HCT116 (cell line): ENCODE measurements at regions not wholly inside any gene's neighbourhood (a gene's known extent, or its start where the extent isn't known, plus 50 kb on each side); places are given as distances from the start of the nearest gene placed in this dataset.
A peak's percentile ranks its signal among the peaks of the same experiment; 100 is the strongest.

Experiments
- ATAC-seq: fragments of 200-7000 bp; cut with Tn5 transposase; 2 replicates; pipeline ENCODE4 v1.9.1; 2020; ENCODE audit warnings: mild to moderate bottlenecking, moderate library complexity
- BruUV-seq: library from RNA; stranded (reverse); fragments of 400-500 nt; replicated peaks from 2 replicates; lab custom pipeline; 2021; lab: Mats Ljungman, UMichigan
- CTCF ChIA-PET: fragments of 300-600 bp; sonication (Branson Sonifier 250); formaldehyde crosslinking; loops from one replicate; lab custom pipeline; 2021; ENCODE audit warnings: antibody characterized with exemption; lab: Charles Lee
- POLR2A ChIA-PET: fragments of 300-600, 350-600 bp; sonication (Branson Sonifier 250); formaldehyde crosslinking; loops from one replicate; lab custom pipeline; 2021; ENCODE audit warnings: antibody characterized with exemption; lab: Charles Lee
- RAD21 ChIA-PET, 2 experiments: fragments of 300-600 bp; sonication (Branson Sonifier 250); formaldehyde crosslinking; loops; one replicate each; lab custom pipeline; 2023; ENCODE audit warnings: low total read pairs in 2 of 2; ENCODE audit not compliant: uncharacterized antibody in 2 of 2, unreplicated experiment in 2 of 2, low non-redundant PET in 1 of 2; lab: Charles Lee
- DNase-seq: peaks from one replicate; pipeline ENCODE4 v3.0.0-alpha.2; 2010; ENCODE audit warnings: low read depth, low spot score
- H2AFZ ChIP-seq: fragments of 200-600 bp; shearing (Covaris generic), sonication (generic); 2 replicates; pipeline ENCODE4 v1.6.1; 2017; ENCODE audit warnings: low read depth, mixed run types, mixed read lengths, antibody characterized with exemption, low read length; ENCODE audit not compliant: poor library complexity, severe bottlenecking
- H3K27ac ChIP-seq: 2 replicates; pipeline ENCODE4 v1.5.1; 2012; ENCODE audit warnings: low read depth, low read length
- H3K27me3 ChIP-seq: fragments of 200-600 bp; sonication (generic); 2 replicates; pipeline ENCODE4 v1.6.1; 2016; ENCODE audit warnings: mixed run types, low read length, mixed read lengths; ENCODE audit not compliant: insufficient read depth
- H3K36me3 ChIP-seq, 2 experiments: fragments of 200-500 bp in 1 of 2; fragments of 200-600 bp in 1 of 2; sonication (Bioruptor generic) in 1 of 2; sonication (generic) in 1 of 2; 2 replicates each; pipeline versions ENCODE4 v1.5.1 to v1.6.1; 2014 to 2016; ENCODE audit warnings: low read length in 2 of 2, inconsistent platforms in 1 of 2, mixed read lengths in 1 of 2, mixed run types in 1 of 2; ENCODE audit not compliant: insufficient read depth in 2 of 2, control insufficient read depth in 1 of 2
- H3K4me1 ChIP-seq, 2 experiments: fragments of 200-600 bp in 1 of 2; sonication (generic) in 1 of 2; 2 replicates each; pipeline versions ENCODE4 v1.5.1 to v1.6.1; 2012 to 2017; ENCODE audit warnings: low read length in 2 of 2, inconsistent platforms in 1 of 2, mild to moderate bottlenecking in 1 of 2, mixed read lengths in 1 of 2, mixed run types in 1 of 2, moderate library complexity in 1 of 2; ENCODE audit not compliant: insufficient read depth in 2 of 2, control insufficient read depth in 1 of 2
- H3K4me2 ChIP-seq: fragments of 200-600 bp; sonication (generic); 2 replicates; pipeline ENCODE4 v1.6.1; 2017; ENCODE audit warnings: mixed run types, low read length, mixed read lengths
- H3K4me3 ChIP-seq, 2 experiments: fragments of 200-600 bp in 1 of 2; sonication (generic) in 1 of 2; replicated peaks in 1 of 2; 2 replicates each; pipeline ENCODE4 v1.5.1; 2011 to 2016; ENCODE audit warnings: low read length in 2 of 2, control low read depth in 1 of 2, low read depth in 1 of 2, mild to moderate bottlenecking in 1 of 2, mixed read lengths in 1 of 2, mixed run types in 1 of 2
- H3K79me2 ChIP-seq: fragments of 200-600 bp; sonication (generic); 2 replicates; pipeline ENCODE4 v1.6.1; 2017; ENCODE audit warnings: mild to moderate bottlenecking, mixed run types, low read length, moderate library complexity, mixed read lengths; ENCODE audit not compliant: insufficient read depth
- H3K9ac ChIP-seq: fragments of 200-600 bp; sonication (generic); 2 replicates; pipeline ENCODE4 v1.6.1; 2016; ENCODE audit warnings: low read length, mixed read lengths
- H3K9me2 ChIP-seq: fragments of 200-600 bp; sonication (generic), shearing (Covaris generic); 2 replicates; pipeline ENCODE4 v1.6.1; 2017; ENCODE audit warnings: mixed run types, mild to moderate bottlenecking, moderate library complexity; ENCODE audit not compliant: insufficient read depth
- H3K9me3 ChIP-seq, 2 experiments: fragments of 200-500 bp in 1 of 2; fragments of 200-600 bp in 1 of 2; sonication (Bioruptor generic) in 1 of 2; sonication (generic) in 1 of 2; 2 replicates each; pipeline ENCODE4 v1.6.1; 2014 to 2017; ENCODE audit warnings: low read length in 2 of 2, mixed read lengths in 2 of 2, inconsistent platforms in 1 of 2, low read depth in 1 of 2, mild to moderate bottlenecking in 1 of 2, mixed run types in 1 of 2, moderate library complexity in 1 of 2; ENCODE audit not compliant: control insufficient read depth in 1 of 2, insufficient read depth in 1 of 2
- H4K20me1 ChIP-seq: fragments of 200-600 bp; sonication (generic), shearing (Covaris generic); 2 replicates; pipeline ENCODE4 v1.6.1; 2017; ENCODE audit warnings: mixed run types, mild to moderate bottlenecking, moderate library complexity; ENCODE audit not compliant: insufficient read depth
- EGR1 ChIP-seq: IDR thresholded peaks from 2 replicates; pipeline ENCODE4 v1.6.1; 2012; ENCODE audit warnings: low read depth
- EZH2 ChIP-seq: fragments of 200-600 bp; sonication (generic); IDR thresholded peaks from 2 replicates; pipeline ENCODE4 v1.6.1; 2017; ENCODE audit warnings: antibody characterized with exemption, mixed run types
- POLR2AphosphoS5 ChIP-seq: IDR thresholded peaks from 2 replicates; pipeline ENCODE4 v1.6.1; 2011; ENCODE audit warnings: mild to moderate bottlenecking, low read depth, low read length, moderate library complexity
- REST ChIP-seq: IDR thresholded peaks from 2 replicates; pipeline ENCODE4 v1.6.1; 2012; ENCODE audit warnings: low read depth
- SIN3A ChIP-seq: IDR thresholded peaks from 2 replicates; pipeline ENCODE4 v1.6.1; 2012; ENCODE audit warnings: low read depth
- SP1 ChIP-seq: IDR thresholded peaks from 2 replicates; pipeline ENCODE4 v1.6.1; 2012; ENCODE audit warnings: low read depth
- TCF7L2 ChIP-seq: IDR thresholded peaks from 2 replicates; pipeline ENCODE4 v1.7.0; 2011; ENCODE audit warnings: borderline replicate concordance, inconsistent platforms; ENCODE audit not compliant: insufficient read depth, insufficient read length; ENCODE audit errors: extremely low read depth
- ZFX ChIP-seq: fragments of 450-650 bp; IDR thresholded peaks from 2 replicates; pipeline ENCODE4 v1.6.1; 2017
- intact Hi-C: fragments of 100-400 bp; cut with micrococcal nuclease; formaldehyde crosslinking; loops from 2 replicates; pipeline ENCODE4 v1.10.0; 2022

GRCh38 chr15:69810431-69811354, 287.0 kb downstream of the TLE3 start (continued):
- TF ChIP-seq REST = no peak
- no peak for TF ChIP-seq SIN3A
- no peak for TF ChIP-seq SP1
- TF ChIP-seq EGR1 = no peak
- no peak for TF ChIP-seq EZH2
- no peak for TF ChIP-seq ZFX
- TF ChIP-seq TCF7L2 = no peak

GRCh38 chr15:69812861-69813261, 284.9 kb downstream of the TLE3 start:
- H3K4me3 ChIP-seq = no peak overlapping the region
- no peaks in the 10 kb centered on the region for H3K79me2 ChIP-seq
- no peak overlapping the region for H3K9ac ChIP-seq
- peak overlapping the region; percentile 70 for H3K4me2 ChIP-seq
- DNase-seq (peak; percentile 6), ATAC-seq (peak; percentile 92)
- H3K9me2 ChIP-seq = no peaks in the 10 kb centered on the region
- intact Hi-C loops = no loop called here
- no peaks in the 10 kb centered on the region for H3K27me3 ChIP-seq
- no peaks in the 10 kb centered on the region for H4K20me1 ChIP-seq
- ChIA-PET CTCF (no interaction called here), RAD21 (no interaction called here), POLR2A (interaction anchor here (0.6 kb wide), 1 partner anchor 44 kb away, joined by 6 read pairs; no protein-coding TSS in a partner anchor)
- peaks cover 15 to 21% of the 10 kb centered on the region in 2 experiments for H3K4me1 ChIP-seq
- H3K9me3 ChIP-seq = no peaks in the 10 kb centered on the region
- no peak overlapping the region for H3K27ac ChIP-seq
- BruUV-seq = no TSS peak
- TF ChIP-seq POLR2AphosphoS5 (0 out of 2 replicates have a peak, but pooled peaks have one; percentile 18), SIN3A (no peak)
- H2AFZ ChIP-seq = peak overlapping the region; percentile 95
- no peaks in the 10 kb centered on the region for H3K36me3 ChIP-seq
